ENCODE measurements at regions not wholly inside any gene's neighbourhood (a gene's known extent, or its start where the extent isn't known, plus 50 kb on each side); places are given as distances from the start of the nearest gene placed in this dataset.
"Not testable (repeated sequence)": the region's sequence is repeated elsewhere in the genome, so short reads cannot be mapped to it uniquely, and the experiment has no call there.

GRCh38 chr9:106106396-106106795 lies 412.1 kb downstream of the TMEM38B start:
- Mint-ChIP-seq H3K27me3 (no peaks in the 10 kb centered on the region), H3K27ac (no peak overlapping the region), H3K4me1 (peaks cover 10% of the 10 kb centered on the region), H3K9me3 (no peaks in the 10 kb centered on the region), H3K36me3 (no peaks in the 10 kb centered on the region), H3K4me3 (no peak overlapping the region)
- no peak for ATAC-seq

GRCh38 chr9:106107716-106108115 lies 413.4 kb downstream of the TMEM38B start:
- Mint-ChIP-seq H3K4me3 (no peak overlapping the region), H3K9me3 (no peaks in the 10 kb centered on the region), H3K36me3 (no peaks in the 10 kb centered on the region), H3K4me1 (peaks cover 10% of the 10 kb centered on the region), H3K27me3 (no peaks in the 10 kb centered on the region), H3K27ac (no peak overlapping the region)
- peak; percentile 65 for ATAC-seq

GRCh38 chr9:106109706-106110105 lies 415.4 kb downstream of the TMEM38B start:
- not testable (repeated sequence) for H3K27me3 Mint-ChIP-seq, H3K9me3 Mint-ChIP-seq, H3K4me3 Mint-ChIP-seq, H3K36me3 Mint-ChIP-seq, H3K27ac Mint-ChIP-seq, H3K4me1 Mint-ChIP-seq, ATAC-seq

- H3K27ac Mint-ChIP-seq: no peak overlapping the region
- no peaks in the 10 kb centered on the region for H3K36me3 Mint-ChIP-seq
- no peak overlapping the region for H3K4me3 Mint-ChIP-seq
- ATAC-seq: no peak
- peaks cover under 1% of the 10 kb centered on the region for H3K4me1 Mint-ChIP-seq
- no peaks in the 10 kb centered on the region for H3K27me3 Mint-ChIP-seq
- H3K9me3 Mint-ChIP-seq: no peaks in the 10 kb centered on the region
Measured at GRCh38 chr9:106110483-106110882, 416.1 kb downstream of the TMEM38B start.

GRCh38 chr9:106111039-106111730 lies 416.8 kb downstream of the TMEM38B start:
- no peak overlapping the region for H3K4me3 Mint-ChIP-seq

GRCh38 chr9:106112935-106113334 lies 418.6 kb downstream of the TMEM38B start:
- Mint-ChIP-seq H3K4me1 (no peaks in the 10 kb centered on the region), H3K4me3 (no peak overlapping the region), H3K36me3 (no peaks in the 10 kb centered on the region), H3K9me3 (no peaks in the 10 kb centered on the region), H3K27me3 (no peaks in the 10 kb centered on the region), H3K27ac (no peak overlapping the region)
- ATAC-seq: no peak

More at GRCh38 chr9:106111039-106111730, 416.8 kb downstream of the TMEM38B start:
- Mint-ChIP-seq H3K27me3 (no peaks in the 10 kb centered on the region), H3K4me1 (no peaks in the 10 kb centered on the region), H3K27ac (no peak overlapping the region), H3K9me3 (no peaks in the 10 kb centered on the region), H3K36me3 (no peaks in the 10 kb centered on the region)
- no peak for ATAC-seq

- no peaks in the 10 kb centered on the region for H3K9me3 Mint-ChIP-seq
- H3K27me3 Mint-ChIP-seq: no peaks in the 10 kb centered on the region
- no peaks in the 10 kb centered on the region for H3K36me3 Mint-ChIP-seq
- H3K4me3 Mint-ChIP-seq: no peak overlapping the region
- ATAC-seq: no peak
- H3K4me1 Mint-ChIP-seq: no peaks in the 10 kb centered on the region
- no peak overlapping the region for H3K27ac Mint-ChIP-seq
Measured at GRCh38 chr9:106119176-106119575, 424.8 kb downstream of the TMEM38B start.

- H3K4me1 Mint-ChIP-seq: no peaks in the 10 kb centered on the region
- H3K27ac Mint-ChIP-seq: no peak overlapping the region
- ATAC-seq: no peak
- no peaks in the 10 kb centered on the region for H3K9me3 Mint-ChIP-seq
- H3K4me3 Mint-ChIP-seq: no peak overlapping the region
- no peaks in the 10 kb centered on the region for H3K36me3 Mint-ChIP-seq
- no peaks in the 10 kb centered on the region for H3K27me3 Mint-ChIP-seq
Measured at GRCh38 chr9:106120071-106120470, 425.7 kb downstream of the TMEM38B start.

GRCh38 chr9:106127776-106128175 lies 433.4 kb downstream of the TMEM38B start:
- Mint-ChIP-seq H3K36me3 (no peaks in the 10 kb centered on the region), H3K4me1 (no peaks in the 10 kb centered on the region), H3K4me3 (no peak overlapping the region), H3K9me3 (peaks cover 4% of the 10 kb centered on the region), H3K27me3 (no peaks in the 10 kb centered on the region), H3K27ac (no peak overlapping the region)
- ATAC-seq: no peak

GRCh38 chr9:106130374-106130773 lies 436.0 kb downstream of the TMEM38B start:
- H3K4me1 Mint-ChIP-seq: no peaks in the 10 kb centered on the region
- H3K27ac Mint-ChIP-seq: no peak overlapping the region
- no peaks in the 10 kb centered on the region for H3K36me3 Mint-ChIP-seq
- no peak overlapping the region for H3K4me3 Mint-ChIP-seq
- peaks cover 4% of the 10 kb centered on the region for H3K9me3 Mint-ChIP-seq
- no peaks in the 10 kb centered on the region for H3K27me3 Mint-ChIP-seq
- ATAC-seq: no peak

GRCh38 chr9:106143781-106144180 lies 449.4 kb downstream of the TMEM38B start:
- peaks cover 5% of the 10 kb centered on the region for H3K9me3 Mint-ChIP-seq
- H3K36me3 Mint-ChIP-seq: no peaks in the 10 kb centered on the region
- no peak for ATAC-seq
- H3K4me1 Mint-ChIP-seq: no peaks in the 10 kb centered on the region
- no peaks in the 10 kb centered on the region for H3K27me3 Mint-ChIP-seq
- H3K4me3 Mint-ChIP-seq: no peak overlapping the region
- H3K27ac Mint-ChIP-seq: no peak overlapping the region

- Mint-ChIP-seq H3K9me3 (peaks cover 7% of the 10 kb centered on the region), H3K27ac (no peak overlapping the region), H3K27me3 (no peaks in the 10 kb centered on the region), H3K4me1 (no peaks in the 10 kb centered on the region), H3K4me3 (no peak overlapping the region), H3K36me3 (no peaks in the 10 kb centered on the region)
- ATAC-seq: no peak
Measured at GRCh38 chr9:106146066-106146840, 451.9 kb downstream of the TMEM38B start.

GRCh38 chr9:106146886-106147285 lies 452.5 kb downstream of the TMEM38B start:
- Mint-ChIP-seq H3K27me3 (no peaks in the 10 kb centered on the region), H3K4me3 (no peak overlapping the region), H3K9me3 (peaks cover 7% of the 10 kb centered on the region), H3K36me3 (no peaks in the 10 kb centered on the region), H3K27ac (no peak overlapping the region), H3K4me1 (no peaks in the 10 kb centered on the region)
- no peak for ATAC-seq

GRCh38 chr9:106149956-106150355 lies 455.6 kb downstream of the TMEM38B start:
- peaks cover 5% of the 10 kb centered on the region for H3K9me3 Mint-ChIP-seq
- H3K27ac Mint-ChIP-seq: no peak overlapping the region
- H3K4me3 Mint-ChIP-seq: no peak overlapping the region
- no peaks in the 10 kb centered on the region for H3K36me3 Mint-ChIP-seq
- ATAC-seq: no peak
- H3K27me3 Mint-ChIP-seq: no peaks in the 10 kb centered on the region
- H3K4me1 Mint-ChIP-seq: no peaks in the 10 kb centered on the region

- ATAC-seq: no peak
- Mint-ChIP-seq H3K27me3 (no peaks in the 10 kb centered on the region), H3K4me3 (no peak overlapping the region), H3K9me3 (peaks cover 11% of the 10 kb centered on the region), H3K36me3 (no peaks in the 10 kb centered on the region), H3K4me1 (no peaks in the 10 kb centered on the region), H3K27ac (no peak overlapping the region)
Measured at GRCh38 chr9:106156465-106156864, 462.1 kb downstream of the TMEM38B start.

GRCh38 chr9:106172265-106172664 lies 477.9 kb downstream of the TMEM38B start:
- H3K36me3 Mint-ChIP-seq: no peaks in the 10 kb centered on the region
- H3K4me3 Mint-ChIP-seq: no peak overlapping the region
- H3K27ac Mint-ChIP-seq: no peak overlapping the region
- H3K27me3 Mint-ChIP-seq: no peaks in the 10 kb centered on the region
- no peaks in the 10 kb centered on the region for H3K4me1 Mint-ChIP-seq
- no peak for ATAC-seq
- H3K9me3 Mint-ChIP-seq: peaks cover 3% of the 10 kb centered on the region

Measured in stimulated activated memory B cell treated with anti-CD40 and anti-IgM and Interleukin-4, amounts not matched to agents 10 μg/mL and 1 μg/mL and 100 μg/mL, for 72 hours (primary cell).